ENCODE measurements at regions not wholly inside any gene's neighbourhood (a gene's known extent, or its start where the extent isn't known, plus 50 kb on each side); places are given as distances from the start of the nearest gene placed in this dataset.
A peak's percentile ranks its signal among the peaks of the same experiment; 100 is the strongest.
"Not testable (repeated sequence)": the region's sequence is repeated elsewhere in the genome, so short reads cannot be mapped to it uniquely, and the experiment has no call there.

- DNase-seq (ENCODE audit: low read depth), result no peak
Observed at GRCh38 chr15:100720406-100720967, 118.1 kb downstream of the ASB7 start.

GRCh38 chr15:100721758-100722550 lies 119.6 kb downstream of the ASB7 start:
- peak; percentile 81 for DNase-seq (ENCODE audit: low read depth)

GRCh38 chr15:100722551-100723314 lies 120.3 kb downstream of the ASB7 start:
- no peak for DNase-seq (ENCODE audit: low read depth)

- DNase-seq (ENCODE audit: low read depth), result no peak
Observed at GRCh38 chr15:100723315-100723801, 121.0 kb downstream of the ASB7 start.

- no peak for DNase-seq (ENCODE audit: low read depth)
Observed at GRCh38 chr15:100725121-100726069, 123.0 kb downstream of the ASB7 start.

- DNase-seq (ENCODE audit: low read depth), result no peak
Observed at GRCh38 chr15:100726070-100726420, 123.7 kb downstream of the ASB7 start.

- DNase-seq (ENCODE audit: low read depth), result no peak
Observed at GRCh38 chr15:100726421-100727190, 124.2 kb downstream of the ASB7 start.

GRCh38 chr15:100727291-100727851 lies 125.0 kb downstream of the ASB7 start:
- no peak for DNase-seq (ENCODE audit: low read depth)

- no peak for DNase-seq (ENCODE audit: low read depth)
Observed at GRCh38 chr15:100728371-100729201, 126.2 kb downstream of the ASB7 start.

- no peak for DNase-seq (ENCODE audit: low read depth)
Observed at GRCh38 chr15:100729461-100729860, 127.1 kb downstream of the ASB7 start.

- no peak for DNase-seq (ENCODE audit: low read depth)
Observed at GRCh38 chr15:100730129-100730528, 127.7 kb downstream of the ASB7 start.

- no peak for DNase-seq (ENCODE audit: low read depth)
Observed at GRCh38 chr15:100730655-100731266, 128.4 kb downstream of the ASB7 start.

- DNase-seq (ENCODE audit: low read depth), result no peak
Observed at GRCh38 chr15:100731267-100732152, 129.1 kb downstream of the ASB7 start.

GRCh38 chr15:100732211-100733055 lies 130.0 kb downstream of the ASB7 start:
- no peak for DNase-seq (ENCODE audit: low read depth)

- DNase-seq (ENCODE audit: low read depth), result no peak
Observed at GRCh38 chr15:100733101-100733842, 130.9 kb downstream of the ASB7 start.

- not testable (repeated sequence) for DNase-seq (ENCODE audit: low read depth)
Observed at GRCh38 chr15:100733843-100734185, 131.4 kb downstream of the ASB7 start.
